Upper lobe of left lung (tissue), 6 donors: ENCODE measurements at regions not wholly inside any gene's neighbourhood (a gene's known extent, or its start where the extent isn't known, plus 50 kb on each side); places are given as distances from the start of the nearest gene placed in this dataset.

ENCODE experiments used
- ATAC-seq, 2 donors: fragments of 200-7000 bp; cut with Tn5 transposase; one replicate each; pipeline ENCODE4 v1.9.1; 2022; ENCODE audit warnings: mild to moderate bottlenecking in 2 of 2, moderate library complexity in 2 of 2; ENCODE audit not compliant: low FRiP score in 2 of 2
- DNase-seq, 2 donors: peaks; one replicate each; pipeline ENCODE4 v3.0.0-alpha.2; 2019 to 2020
- H3K27ac ChIP-seq, 4 donors: fragments of 200-600 bp; sonication (generic); one replicate each; pipeline ENCODE4 v1.5.1; 2016 to 2019
- H3K27me3 ChIP-seq, 4 donors: fragments of 200-600 bp; sonication (generic); one replicate each; pipeline ENCODE4 v1.5.1; 2017 to 2019
- H3K36me3 ChIP-seq, 4 donors: fragments of 200-600 bp; sonication (generic); one replicate each; pipeline ENCODE4 v1.5.1; 2016 to 2019
- H3K4me1 ChIP-seq, 4 donors: fragments of 200-600 bp; sonication (generic); one replicate each; pipeline ENCODE4 v1.5.1; 2018 to 2019
- H3K4me3 ChIP-seq, 4 donors: fragments of 200-600 bp; sonication (generic); one replicate each; pipeline ENCODE4 v1.5.1; 2017 to 2019; ENCODE audit warnings: mild to moderate bottlenecking in 2 of 4, moderate library complexity in 1 of 4
- H3K9me3 ChIP-seq, 4 donors: fragments of 200-600 bp; sonication (generic); one replicate each; pipeline ENCODE4 v1.5.1; 2018 to 2019
- EP300 ChIP-seq, 4 donors: sonication (generic); formaldehyde crosslinking; IDR thresholded peaks; one replicate each; pipeline ENCODE4 v1.5.1; 2017; ENCODE audit warnings: antibody characterized with exemption in 4 of 4, control low read depth in 2 of 4
- POLR2A ChIP-seq, 4 donors: fragments of 450-650 bp; IDR thresholded peaks; one replicate each; pipeline ENCODE4 v1.5.1; 2016 to 2017; ENCODE audit warnings: antibody characterized with exemption in 4 of 4, mild to moderate bottlenecking in 2 of 4
- POLR2AphosphoS5 ChIP-seq, 2 donors: sonication (generic); formaldehyde crosslinking; IDR thresholded peaks; one replicate each; pipeline ENCODE4 v1.5.1; 2017; ENCODE audit warnings: antibody characterized with exemption in 2 of 2
- WGBS, 2 donors: methylation state at CpG; one replicate each; pipeline ENCODE4 v1.1.5; 2017 to 2018; 5-methylcytosine and 5-hydroxymethylcytosine counted together
- TF ChIP-seq, protein P1 (sequence below), 6 experiments: fragments of 450-650 bp in 4 of 6; fragments of 200-600 bp in 2 of 6; sonication (generic) in 2 of 6; IDR thresholded peaks; one replicate each; pipeline ENCODE4 v1.5.1; 2016 to 2019; ENCODE audit warnings: antibody characterized with exemption in 6 of 6
- donor health status: DM: no; HTN: no; CAD: no; lungs with moderate emphysema.
- donor health status: DM: no; HTN: yes; CAD: no; lungs with severe emphysema.

DNA sequence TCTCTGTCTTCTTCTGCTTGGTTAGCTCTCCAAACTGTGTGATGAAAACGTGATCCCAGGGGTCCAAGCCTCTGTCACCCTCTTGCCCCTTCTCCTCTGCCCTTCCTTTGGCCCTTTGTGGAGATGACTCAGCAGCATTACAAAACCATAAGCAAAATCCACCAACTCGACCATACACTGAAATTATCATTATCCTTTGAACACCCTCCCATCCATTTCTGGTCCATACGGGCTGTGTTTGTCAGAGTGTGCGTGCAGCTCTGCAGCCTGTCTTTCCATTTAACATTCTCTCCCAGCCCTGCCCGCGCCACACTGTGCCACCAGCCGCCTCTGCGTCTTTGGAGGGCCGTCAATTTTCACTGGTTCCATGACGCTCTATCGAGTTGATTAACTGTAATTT, 69.2 kb downstream of the SLC25A47 start:
- no peaks in the 10 kb centered on the region for H3K36me3 ChIP-seq
- 77 to 80% methylated on average over 11 of the region's 11 CpGs for WGBS, 2 donors
- TF ChIP-seq POLR2A (IDR thresholded peaks at IDR 0.05) (no peak), POLR2AphosphoS5 (IDR thresholded peaks at IDR 0.05) (no peak)
- DNase-seq (peak in 1 of 2 donors; percentile 46), ATAC-seq (no peak)
- H3K4me3 ChIP-seq, result no peak overlapping the region
- H3K4me1 ChIP-seq, result peaks cover 21 to 32% (median 24%) of the 10 kb centered on the region in 4 donors
- no peaks in the 10 kb centered on the region for H3K27me3 ChIP-seq
- no peak overlapping the region for H3K27ac ChIP-seq
- no peaks in the 10 kb centered on the region for H3K9me3 ChIP-seq

DNA sequence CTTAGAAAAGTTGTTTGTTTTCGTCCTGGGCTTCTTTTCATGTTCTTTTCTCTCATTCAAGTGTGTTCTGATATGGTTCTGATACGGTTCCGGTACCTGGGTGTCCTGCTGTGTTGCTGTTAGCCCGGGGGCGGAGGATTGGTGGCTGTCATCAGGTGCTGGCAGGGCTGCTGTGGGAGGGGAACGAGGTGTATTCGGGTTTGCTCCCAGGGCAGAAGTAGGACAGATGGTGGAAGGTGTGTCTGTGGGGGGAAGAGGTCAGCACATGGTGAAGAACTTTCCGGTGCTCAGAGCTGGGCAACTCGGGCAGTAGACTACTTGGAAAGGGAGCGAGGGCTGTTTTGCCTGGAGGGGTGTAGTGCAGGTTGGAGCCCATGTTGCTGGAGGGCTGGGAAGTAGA, 70.2 kb downstream of the SLC25A47 start:
- no peak for DNase-seq
- ATAC-seq, result no peak
- Histone ChIP-seq H3K4me3 (no peak overlapping the region), H3K4me1 (peaks cover 19 to 26% (median 23%) of the 10 kb centered on the region in 4 donors), H3K27ac (peak overlapping the region in 1 of 4 donors; percentile 8), H3K27me3 (no peaks in the 10 kb centered on the region), H3K36me3 (no peaks in the 10 kb centered on the region), H3K9me3 (no peaks in the 10 kb centered on the region)
- 83 to 86% methylated on average over 10 of the region's 10 CpGs for WGBS, 2 donors
- TF ChIP-seq POLR2AphosphoS5 (IDR thresholded peaks at IDR 0.05) (no peak), POLR2A (IDR thresholded peaks at IDR 0.05) (no peak), EP300 (IDR thresholded peaks at IDR 0.05) (no peak)
- TF ChIP-seq, protein P1, sequence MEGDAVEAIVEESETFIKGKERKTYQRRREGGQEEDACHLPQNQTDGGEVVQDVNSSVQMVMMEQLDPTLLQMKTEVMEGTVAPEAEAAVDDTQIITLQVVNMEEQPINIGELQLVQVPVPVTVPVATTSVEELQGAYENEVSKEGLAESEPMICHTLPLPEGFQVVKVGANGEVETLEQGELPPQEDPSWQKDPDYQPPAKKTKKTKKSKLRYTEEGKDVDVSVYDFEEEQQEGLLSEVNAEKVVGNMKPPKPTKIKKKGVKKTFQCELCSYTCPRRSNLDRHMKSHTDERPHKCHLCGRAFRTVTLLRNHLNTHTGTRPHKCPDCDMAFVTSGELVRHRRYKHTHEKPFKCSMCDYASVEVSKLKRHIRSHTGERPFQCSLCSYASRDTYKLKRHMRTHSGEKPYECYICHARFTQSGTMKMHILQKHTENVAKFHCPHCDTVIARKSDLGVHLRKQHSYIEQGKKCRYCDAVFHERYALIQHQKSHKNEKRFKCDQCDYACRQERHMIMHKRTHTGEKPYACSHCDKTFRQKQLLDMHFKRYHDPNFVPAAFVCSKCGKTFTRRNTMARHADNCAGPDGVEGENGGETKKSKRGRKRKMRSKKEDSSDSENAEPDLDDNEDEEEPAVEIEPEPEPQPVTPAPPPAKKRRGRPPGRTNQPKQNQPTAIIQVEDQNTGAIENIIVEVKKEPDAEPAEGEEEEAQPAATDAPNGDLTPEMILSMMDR (IDR thresholded peaks at IDR 0.05), result no peak

DNA sequence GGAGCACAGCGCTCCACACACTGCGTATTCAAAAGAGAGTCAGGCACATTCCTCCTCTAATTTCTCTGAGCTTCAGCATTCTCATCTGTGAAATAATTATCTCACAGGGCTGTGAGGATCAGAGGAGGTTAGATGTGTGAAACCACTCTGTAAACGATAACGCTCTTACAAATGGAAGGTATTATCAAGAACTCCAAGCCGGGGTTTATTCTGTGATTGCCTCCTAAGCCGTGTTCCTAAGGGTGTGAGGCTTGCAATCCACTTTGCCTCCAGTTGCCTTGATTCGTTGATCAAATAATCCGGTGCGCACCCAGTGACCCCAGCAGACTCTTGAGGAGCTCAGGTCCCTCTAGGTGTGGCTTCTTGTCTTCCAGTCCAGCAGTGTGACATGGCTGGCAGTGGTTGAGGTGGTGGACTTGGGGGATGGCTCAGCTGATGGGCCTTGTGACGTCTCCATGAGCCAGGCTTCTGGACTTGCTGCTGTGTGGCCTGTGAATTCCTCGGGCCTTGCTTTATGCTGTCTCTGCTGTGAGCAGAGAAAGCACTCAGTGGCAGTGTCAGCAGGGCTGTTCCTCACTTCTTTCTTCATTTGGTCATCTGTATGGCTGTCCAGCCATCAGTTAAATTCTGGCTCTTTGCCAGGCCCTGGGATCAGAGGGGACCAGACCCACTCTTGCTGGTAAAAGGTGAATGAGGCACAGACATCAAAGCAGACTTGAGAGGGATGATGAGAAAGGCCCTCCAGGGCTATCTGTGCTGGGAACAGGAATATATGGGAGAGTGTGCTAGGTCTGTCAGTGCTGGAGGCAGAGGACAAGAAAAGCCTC, 71.0 kb downstream of the SLC25A47 start:
- ATAC-seq, result no peak
- 91 to 93% methylated on average over 10 to 11 of the region's 11 CpGs for WGBS, 2 donors
- H3K4me1 ChIP-seq, result peaks cover 13 to 21% (median 17%) of the 10 kb centered on the region in 4 donors

DNA sequence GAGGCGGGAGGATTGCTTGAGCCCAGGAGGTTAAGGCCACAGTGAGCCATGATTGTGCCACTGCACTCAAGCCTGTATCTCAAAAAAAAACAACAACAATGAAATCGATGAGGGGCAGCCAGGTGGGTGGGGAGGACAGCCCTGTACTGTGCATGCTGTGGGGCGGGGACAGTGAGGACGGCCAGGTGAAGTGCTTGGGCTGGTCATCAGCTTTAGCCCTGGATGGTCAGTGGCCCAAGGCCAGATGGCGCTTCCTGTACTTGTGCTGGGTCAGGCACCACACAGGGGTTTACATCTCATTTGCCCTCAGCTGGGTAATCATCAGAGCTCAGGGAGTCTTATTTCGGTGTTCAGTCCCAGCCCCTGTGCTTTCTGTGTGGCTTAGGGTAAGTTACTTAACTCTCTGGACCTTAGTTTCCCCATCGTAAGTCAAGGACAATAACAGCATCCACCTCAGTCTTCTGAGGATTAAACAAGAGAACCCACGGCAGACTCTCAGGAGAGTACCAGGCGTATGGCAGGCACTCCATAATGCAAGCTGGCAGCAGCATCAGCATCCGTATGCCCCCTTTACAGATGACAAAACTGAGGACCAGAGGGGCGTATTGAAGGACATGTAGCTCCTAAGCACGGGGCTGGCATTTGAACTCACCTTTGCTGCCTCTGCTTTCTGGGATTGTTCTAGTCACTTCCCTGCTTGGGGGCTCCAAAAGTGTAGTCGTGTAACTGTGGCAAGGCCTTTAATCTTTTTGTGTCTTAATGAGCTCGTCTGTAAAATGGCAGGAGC, 71.9 kb downstream of the SLC25A47 start:
- H3K27ac ChIP-seq, result no peak overlapping the region
- DNase-seq (no peak), ATAC-seq (no peak)
- H3K27me3 ChIP-seq, result no peaks in the 10 kb centered on the region
- peaks cover 5 to 13% (median 10%) of the 10 kb centered on the region in 4 donors for H3K4me1 ChIP-seq
- TF ChIP-seq, protein P1 (IDR thresholded peaks at IDR 0.05), result no peak
- no peak for TF ChIP-seq POLR2A (IDR thresholded peaks at IDR 0.05)
- no peak for TF ChIP-seq EP300 (IDR thresholded peaks at IDR 0.05)
- no peak for TF ChIP-seq POLR2AphosphoS5 (IDR thresholded peaks at IDR 0.05)
- no peaks in the 10 kb centered on the region for H3K36me3 ChIP-seq
- 96 to 97% methylated on average over 10 to 14 of the region's 14 CpGs for WGBS, 2 donors
- H3K4me3 ChIP-seq, result no peak overlapping the region
- H3K9me3 ChIP-seq, result no peaks in the 10 kb centered on the region

More for the DNA sequence above, 71.0 kb downstream of the SLC25A47 start:
- no peak for DNase-seq
- no peaks in the 10 kb centered on the region for H3K36me3 ChIP-seq
- no peaks in the 10 kb centered on the region for H3K9me3 ChIP-seq
- TF ChIP-seq POLR2AphosphoS5 (IDR thresholded peaks at IDR 0.05) (no peak), POLR2A (IDR thresholded peaks at IDR 0.05) (no peak), EP300 (IDR thresholded peaks at IDR 0.05) (no peak)
- TF ChIP-seq, protein P1 (IDR thresholded peaks at IDR 0.05), result no peak
- no peak overlapping the region for H3K4me3 ChIP-seq
- H3K27ac ChIP-seq, result no peak overlapping the region
- no peaks in the 10 kb centered on the region for H3K27me3 ChIP-seq

DNA sequence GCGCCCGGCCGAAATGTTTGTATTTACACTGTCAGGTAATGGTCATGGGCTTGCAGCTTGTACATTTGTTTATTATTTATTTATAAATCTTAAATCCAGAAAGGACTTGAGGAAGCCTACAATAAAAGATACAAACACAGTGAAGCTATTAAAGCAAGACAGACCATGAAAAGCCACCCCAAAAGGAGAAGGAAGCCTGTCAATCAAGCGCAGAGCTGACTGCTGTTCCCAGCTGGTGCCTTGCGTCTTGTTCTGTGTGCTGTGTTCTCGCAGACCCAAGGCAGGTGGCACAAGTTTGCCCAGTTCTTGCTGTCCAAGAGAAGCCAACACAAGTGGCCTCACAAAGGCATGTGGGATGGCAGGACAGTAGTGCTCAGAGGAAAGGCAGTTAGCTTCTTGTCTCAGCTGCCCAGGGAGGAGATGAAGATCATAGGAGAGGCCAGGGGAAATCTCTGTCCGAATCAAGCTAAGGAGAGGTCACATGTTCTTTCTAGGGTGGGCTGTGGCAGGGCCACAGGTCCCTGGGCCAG, 73.2 kb downstream of the SLC25A47 start:
- WGBS, 2 donors, result 96 to 98% methylated on average over 7 of the region's 7 CpGs
- H3K36me3 ChIP-seq, result no peaks in the 10 kb centered on the region
- DNase-seq (no peak), ATAC-seq (no peak)
- no peaks in the 10 kb centered on the region for H3K9me3 ChIP-seq
- peaks cover 0 to 4% (median under 1%) of the 10 kb centered on the region in 4 donors for H3K4me1 ChIP-seq
- H3K27ac ChIP-seq, result no peak overlapping the region
- no peaks in the 10 kb centered on the region for H3K27me3 ChIP-seq
- TF ChIP-seq POLR2AphosphoS5 (IDR thresholded peaks at IDR 0.05), result no peak
- TF ChIP-seq POLR2A (IDR thresholded peaks at IDR 0.05), result no peak
- TF ChIP-seq, protein P1 (IDR thresholded peaks at IDR 0.05), result no peak
- no peak for TF ChIP-seq EP300 (IDR thresholded peaks at IDR 0.05)
- H3K4me3 ChIP-seq, result no peak overlapping the region
